HFFc6 (cell line): ENCODE measurements at regions not wholly inside any gene's neighbourhood (a gene's known extent, or its start where the extent isn't known, plus 50 kb on each side); places are given as distances from the start of the nearest gene placed in this dataset.

Experiments
- DNase-seq: peaks from one replicate; pipeline ENCODE4 v3.0.0-alpha.2; 2018
- H3K27ac Mint-ChIP-seq: 2 replicates; pipeline ENCODE4 v1.8.0; 2020; ENCODE audit warnings: mild to moderate bottlenecking, mixed read lengths
- H3K27me3 Mint-ChIP-seq: 2 replicates; pipeline ENCODE4 v1.8.0; 2021; ENCODE audit warnings: mild to moderate bottlenecking, moderate library complexity, mixed read lengths; ENCODE audit not compliant: insufficient read depth
- H3K36me3 Mint-ChIP-seq: 2 replicates; pipeline ENCODE4 v1.8.0; 2021; ENCODE audit warnings: low read depth, mixed read lengths
- H3K4me1 Mint-ChIP-seq: 2 replicates; pipeline ENCODE4 v1.8.0; 2020; ENCODE audit warnings: low read depth, mixed read lengths
- H3K4me3 Mint-ChIP-seq: 2 replicates; pipeline ENCODE4 v1.8.0; 2020; ENCODE audit warnings: mild to moderate bottlenecking, moderate library complexity, mixed read lengths
- H3K9me3 Mint-ChIP-seq: 2 replicates; pipeline ENCODE4 v1.8.0; 2020; ENCODE audit warnings: mild to moderate bottlenecking, mixed read lengths
- TF ChIP-seq, protein P1 (sequence below): fragments of 200-600 bp; sonication (generic); IDR thresholded peaks from 2 replicates; pipeline ENCODE4 v1.5.0; 2021; ENCODE audit warnings: antibody characterized with exemption, mild to moderate bottlenecking

- Mint-ChIP-seq H3K9me3 (no peaks in the 10 kb centered on the region), H3K4me1 (peaks cover 11% of the 10 kb centered on the region), H3K4me3 (no peak overlapping the region), H3K27ac (no peak overlapping the region), H3K27me3 (peaks cover 4% of the 10 kb centered on the region; the same call in 1 of the 2 replicates), H3K36me3 (peaks cover 32% of the 10 kb centered on the region)
- no peak for DNase-seq
- TF ChIP-seq, protein P1, sequence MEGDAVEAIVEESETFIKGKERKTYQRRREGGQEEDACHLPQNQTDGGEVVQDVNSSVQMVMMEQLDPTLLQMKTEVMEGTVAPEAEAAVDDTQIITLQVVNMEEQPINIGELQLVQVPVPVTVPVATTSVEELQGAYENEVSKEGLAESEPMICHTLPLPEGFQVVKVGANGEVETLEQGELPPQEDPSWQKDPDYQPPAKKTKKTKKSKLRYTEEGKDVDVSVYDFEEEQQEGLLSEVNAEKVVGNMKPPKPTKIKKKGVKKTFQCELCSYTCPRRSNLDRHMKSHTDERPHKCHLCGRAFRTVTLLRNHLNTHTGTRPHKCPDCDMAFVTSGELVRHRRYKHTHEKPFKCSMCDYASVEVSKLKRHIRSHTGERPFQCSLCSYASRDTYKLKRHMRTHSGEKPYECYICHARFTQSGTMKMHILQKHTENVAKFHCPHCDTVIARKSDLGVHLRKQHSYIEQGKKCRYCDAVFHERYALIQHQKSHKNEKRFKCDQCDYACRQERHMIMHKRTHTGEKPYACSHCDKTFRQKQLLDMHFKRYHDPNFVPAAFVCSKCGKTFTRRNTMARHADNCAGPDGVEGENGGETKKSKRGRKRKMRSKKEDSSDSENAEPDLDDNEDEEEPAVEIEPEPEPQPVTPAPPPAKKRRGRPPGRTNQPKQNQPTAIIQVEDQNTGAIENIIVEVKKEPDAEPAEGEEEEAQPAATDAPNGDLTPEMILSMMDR, result no peak
Measured at GRCh38 chr13:73776151-73776785, 357.9 kb downstream of the KLF12 start.

- no peak overlapping the region for H3K27ac Mint-ChIP-seq
- no peaks in the 10 kb centered on the region for H3K9me3 Mint-ChIP-seq
- TF ChIP-seq, protein P1, result no peak
- no peak for DNase-seq
- H3K36me3 Mint-ChIP-seq, result peaks cover 20% of the 10 kb centered on the region
- H3K4me3 Mint-ChIP-seq, result no peak overlapping the region
- peaks cover 4% of the 10 kb centered on the region; the same call in 1 of the 2 replicates for H3K27me3 Mint-ChIP-seq
- H3K4me1 Mint-ChIP-seq, result peaks cover 9% of the 10 kb centered on the region
Measured at GRCh38 chr13:73773168-73773549, 361.0 kb downstream of the KLF12 start.

- Mint-ChIP-seq H3K9me3 (no peaks in the 10 kb centered on the region), H3K4me1 (peaks cover 15% of the 10 kb centered on the region), H3K27ac (no peak overlapping the region), H3K36me3 (peaks cover 20% of the 10 kb centered on the region), H3K4me3 (no peak overlapping the region), H3K27me3 (peaks cover 4% of the 10 kb centered on the region; the same call in 1 of the 2 replicates)
- TF ChIP-seq, protein P1, result no peak
- no peak for DNase-seq
Measured at GRCh38 chr13:73772449-73773167, 361.6 kb downstream of the KLF12 start.

GRCh38 chr13:73767747-73768315 lies 366.4 kb downstream of the KLF12 start:
- no peak overlapping the region for H3K4me3 Mint-ChIP-seq
- H3K9me3 Mint-ChIP-seq, result no peaks in the 10 kb centered on the region
- no peak overlapping the region for H3K27ac Mint-ChIP-seq
- peaks cover 20% of the 10 kb centered on the region for H3K4me1 Mint-ChIP-seq
- H3K36me3 Mint-ChIP-seq, result peaks cover 8% of the 10 kb centered on the region
- peak; percentile 11 for DNase-seq
- no peaks in the 10 kb centered on the region; the same call in 1 of the 2 replicates for H3K27me3 Mint-ChIP-seq
- TF ChIP-seq, protein P1, result peak; percentile 68

GRCh38 chr13:73767191-73767741 lies 366.9 kb downstream of the KLF12 start:
- H3K4me3 Mint-ChIP-seq, result no peak overlapping the region
- no peak overlapping the region for H3K27ac Mint-ChIP-seq
- no peaks in the 10 kb centered on the region for H3K9me3 Mint-ChIP-seq
- DNase-seq, result no peak
- no peaks in the 10 kb centered on the region; the same call in 1 of the 2 replicates for H3K27me3 Mint-ChIP-seq
- TF ChIP-seq, protein P1, result no peak
- H3K4me1 Mint-ChIP-seq, result peaks cover 20% of the 10 kb centered on the region
- peaks cover 2% of the 10 kb centered on the region for H3K36me3 Mint-ChIP-seq
